Fibroblast of skin of back (primary cell): ENCODE measurements at regions not wholly inside any gene's neighbourhood (a gene's known extent, or its start where the extent isn't known, plus 50 kb on each side); places are given as distances from the start of the nearest gene placed in this dataset.
"Not testable (repeated sequence)": the region's sequence is repeated elsewhere in the genome, so short reads cannot be mapped to it uniquely, and the experiment has no call there.

Experiments
- DNase-seq: peaks from one replicate; pipeline ENCODE4 v3.0.0-alpha.2; 2013

DNA sequence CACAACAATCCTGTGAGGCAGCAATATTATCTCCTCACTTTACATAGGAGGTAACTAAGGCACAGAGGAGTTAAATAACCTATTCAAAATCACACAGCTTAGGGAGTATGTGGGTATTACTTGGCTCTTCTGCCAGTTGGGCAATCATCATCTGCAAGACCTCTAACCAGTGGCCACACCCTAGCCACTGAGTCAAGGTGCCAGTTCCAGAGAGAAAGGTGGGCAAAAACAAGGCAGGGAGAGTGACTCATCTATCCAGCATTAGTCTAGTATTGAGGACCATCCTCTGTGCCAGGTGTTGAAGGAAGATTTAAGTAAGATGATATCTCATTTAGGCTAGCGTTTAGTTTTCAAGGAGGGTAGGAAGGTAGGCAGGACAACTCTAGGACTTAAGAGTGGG is 113.9 kb upstream of the EOLA2 start:
- DNase-seq, result no peak

DNA sequence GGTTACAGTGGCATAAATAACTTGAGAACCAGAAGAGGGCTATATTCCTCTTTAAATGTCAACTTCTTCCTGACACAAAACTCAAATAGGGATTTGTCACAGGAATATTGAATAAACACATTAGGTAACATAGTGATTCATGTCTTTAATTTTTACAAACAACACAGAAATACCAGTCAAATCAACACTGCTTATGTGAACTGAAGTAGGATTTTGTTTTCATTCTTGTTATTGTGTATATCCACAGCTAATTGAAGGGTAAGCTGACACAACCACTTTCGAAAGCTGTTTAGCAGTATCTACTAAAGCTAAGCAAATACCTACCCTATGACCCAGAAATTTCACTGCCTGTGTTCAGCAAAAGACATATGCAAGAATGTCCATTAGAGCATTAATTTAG is 120.4 kb upstream of the EOLA2 start:
- DNase-seq, result no peak

DNA sequence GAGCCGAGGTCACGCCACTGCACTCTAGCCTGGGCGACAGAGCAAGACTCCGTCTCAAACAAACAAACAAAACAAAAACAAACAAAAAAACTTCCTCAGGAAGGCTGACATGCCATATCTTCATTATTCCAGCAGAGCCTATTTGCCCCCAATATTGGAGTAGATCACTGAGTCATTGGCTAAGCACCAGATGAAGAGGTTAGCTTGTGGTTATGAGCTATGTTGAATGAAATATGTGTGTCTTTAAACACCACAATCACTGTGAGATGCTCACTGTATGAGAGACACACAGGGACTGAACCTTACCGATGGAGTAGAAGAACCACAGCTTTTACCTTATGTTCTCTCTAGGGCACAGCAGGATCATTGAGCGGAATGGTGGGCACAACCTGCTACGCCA is 122.1 kb upstream of the EOLA2 start:
- DNase-seq, result peak; percentile 75

DNA sequence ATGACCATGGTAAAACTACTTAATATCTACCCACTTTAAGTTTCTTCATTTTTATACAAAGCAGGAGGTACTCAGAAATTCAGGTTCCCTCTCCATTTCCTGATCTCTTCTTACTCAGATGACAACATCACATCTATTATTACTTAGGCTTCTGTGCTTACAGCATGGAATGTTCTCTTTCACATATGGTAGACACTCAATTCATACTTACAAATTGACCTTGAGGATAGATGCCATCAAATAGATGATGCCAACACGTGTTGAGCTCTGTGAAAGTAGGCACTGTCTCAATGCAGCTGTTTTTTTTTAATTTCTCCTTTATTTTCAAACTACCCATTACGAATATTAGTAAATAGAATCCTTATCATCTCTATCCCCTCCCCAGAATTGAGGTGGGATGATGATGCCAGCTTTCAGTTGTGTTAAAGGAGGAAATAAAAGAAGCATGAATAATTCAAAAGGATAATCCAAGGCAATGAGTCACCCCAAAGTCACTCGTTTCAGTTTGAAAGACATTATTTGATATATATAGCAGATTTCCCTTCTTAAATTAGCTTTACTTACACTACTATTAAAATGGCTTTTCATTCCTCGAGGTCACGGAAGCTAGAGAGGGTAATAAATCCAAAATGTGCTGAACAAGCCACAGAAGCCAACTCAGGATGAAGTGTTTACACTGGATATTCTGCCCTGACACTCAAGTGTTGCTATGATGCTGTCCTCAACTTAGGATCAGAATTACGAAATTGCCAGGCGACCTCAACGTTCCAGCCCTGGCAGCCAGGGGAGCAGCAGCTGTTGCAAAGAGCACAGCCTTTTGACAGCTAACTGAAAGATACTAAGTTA is 124.2 kb upstream of the EOLA2 start:
- peak; percentile 86 for DNase-seq

DNA sequence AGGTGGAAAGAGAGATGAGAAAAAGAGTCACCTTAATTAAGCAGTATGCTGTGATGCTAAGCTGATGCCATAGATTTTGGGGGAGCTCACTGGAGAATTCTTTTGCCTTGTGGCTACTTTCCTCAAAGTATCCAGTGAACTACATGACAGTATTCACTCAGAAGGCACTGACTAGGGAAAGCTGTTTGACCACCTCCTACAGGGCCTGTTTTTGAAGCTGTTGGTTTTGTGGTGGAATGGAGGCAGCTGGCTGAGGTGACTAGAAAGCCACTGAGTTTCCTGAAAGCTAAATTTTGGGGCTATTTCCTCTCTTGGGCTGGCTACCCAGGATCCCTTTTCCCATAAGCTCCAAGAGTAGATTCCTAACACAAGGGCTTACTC is 124.8 kb upstream of the EOLA2 start:
- DNase-seq, result no peak

DNA sequence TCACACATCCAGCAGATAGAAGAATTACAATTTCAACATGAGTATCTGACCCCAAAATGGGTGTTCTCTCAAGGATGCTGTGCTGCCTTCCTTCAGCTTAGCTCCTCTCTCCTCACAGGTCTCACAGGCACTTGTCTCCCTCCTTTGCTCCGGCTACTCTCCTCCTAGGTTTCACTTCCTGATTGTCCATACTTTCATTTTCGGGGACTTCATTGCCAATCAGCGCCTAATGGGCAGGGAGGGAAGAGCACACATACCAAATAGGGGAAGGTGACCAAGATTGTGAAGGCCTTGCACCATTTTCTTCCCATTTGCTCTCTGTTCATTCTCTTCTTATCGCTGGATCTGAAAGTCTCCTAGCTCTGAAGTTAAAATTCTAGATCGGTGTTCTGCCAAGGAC is 125.4 kb upstream of the EOLA2 start:
- DNase-seq, result no peak

DNA sequence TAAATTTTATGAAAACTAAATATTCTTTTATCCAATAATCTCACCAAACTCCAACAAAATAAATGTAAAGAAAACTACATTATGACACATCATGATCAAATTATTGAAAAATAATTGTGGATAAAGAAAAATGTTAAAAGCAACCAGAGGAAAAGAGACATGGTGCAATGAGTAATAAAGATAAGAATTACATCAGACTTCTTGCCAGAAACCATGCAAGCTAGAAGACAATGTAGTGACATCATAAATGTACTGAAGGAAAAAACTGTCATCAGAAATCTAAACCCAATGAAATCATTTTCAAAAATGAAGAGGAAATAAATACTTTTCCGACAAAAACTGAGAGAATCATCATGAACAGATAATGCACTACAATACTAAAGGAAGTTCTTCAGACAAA is 135.9 kb upstream of the EOLA2 start:
- DNase-seq, result peak; percentile 77

DNA sequence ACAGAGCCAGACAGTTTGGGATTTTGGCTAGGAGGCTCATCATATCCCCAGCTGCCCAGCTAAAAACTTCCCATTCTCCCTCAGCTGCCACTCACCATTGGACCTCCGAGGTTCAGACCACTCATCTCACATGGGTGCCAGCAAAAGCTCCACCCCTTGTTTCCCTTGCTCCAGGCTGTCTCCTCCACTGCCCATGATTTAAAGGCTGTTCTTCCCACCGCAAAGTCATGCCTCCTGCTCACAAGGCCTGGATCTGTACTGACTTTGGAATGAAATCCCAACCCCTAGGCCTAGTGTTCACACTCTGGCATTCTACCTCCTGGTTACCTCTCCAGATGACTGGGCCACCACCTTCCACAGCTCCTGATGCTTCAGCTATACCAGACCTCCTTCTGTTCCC is 142.2 kb upstream of the EOLA2 start:
- DNase-seq, result no peak

DNA sequence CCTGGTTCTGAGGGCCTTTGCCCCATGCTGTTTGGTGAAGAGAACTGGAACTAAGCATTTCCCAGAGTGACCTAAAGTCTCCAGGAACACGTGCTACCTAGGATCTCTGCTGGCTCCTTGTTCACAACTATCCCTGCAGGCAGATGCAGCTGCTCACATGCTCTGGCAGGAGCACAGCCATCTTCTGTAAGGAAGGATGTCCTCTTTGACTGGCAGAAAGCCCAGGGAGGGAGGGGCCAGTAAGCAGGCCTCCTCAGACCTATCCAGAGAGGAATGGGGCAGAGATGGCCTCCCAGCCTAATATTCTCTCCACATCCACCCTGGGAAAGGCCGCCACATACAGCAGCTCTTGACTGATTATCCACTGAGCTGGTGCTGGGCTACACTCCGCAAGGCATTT is 142.8 kb upstream of the EOLA2 start:
- no peak for DNase-seq

DNA sequence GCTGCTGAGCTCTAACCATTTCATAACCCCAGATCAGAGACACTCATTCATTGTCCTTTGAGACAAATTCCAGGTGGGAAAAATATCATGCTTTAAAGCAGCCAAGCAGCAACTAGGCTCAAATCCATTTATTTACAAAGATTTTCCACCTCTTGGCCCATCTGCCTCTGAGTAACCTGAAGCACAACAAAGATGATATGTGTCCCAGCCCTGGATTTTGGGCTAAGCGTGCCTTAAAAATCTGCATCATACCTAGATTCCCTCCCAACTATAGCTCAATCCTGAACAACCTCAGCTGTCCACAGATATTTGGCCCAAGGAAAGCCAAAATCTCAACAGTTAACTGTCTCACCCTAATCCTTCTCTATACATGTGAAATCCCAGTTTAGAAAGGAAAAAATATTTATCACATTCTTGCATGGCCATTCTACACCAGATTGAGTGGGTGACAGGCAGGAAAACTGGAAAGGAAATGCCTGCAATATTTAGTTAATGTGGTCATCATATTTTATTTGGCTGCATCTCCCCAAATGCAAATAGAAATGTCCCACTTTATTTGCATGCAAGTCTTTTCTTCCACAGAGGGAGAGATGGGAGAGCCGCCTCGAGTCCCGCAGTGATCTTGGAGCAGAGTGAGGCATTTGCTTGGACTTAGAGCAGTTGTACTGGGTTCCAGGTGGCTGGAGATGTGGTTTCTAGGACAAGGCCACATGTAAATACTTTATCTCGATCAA is 146.4 kb upstream of the EOLA2 start:
- peak; percentile 92 for DNase-seq

DNA sequence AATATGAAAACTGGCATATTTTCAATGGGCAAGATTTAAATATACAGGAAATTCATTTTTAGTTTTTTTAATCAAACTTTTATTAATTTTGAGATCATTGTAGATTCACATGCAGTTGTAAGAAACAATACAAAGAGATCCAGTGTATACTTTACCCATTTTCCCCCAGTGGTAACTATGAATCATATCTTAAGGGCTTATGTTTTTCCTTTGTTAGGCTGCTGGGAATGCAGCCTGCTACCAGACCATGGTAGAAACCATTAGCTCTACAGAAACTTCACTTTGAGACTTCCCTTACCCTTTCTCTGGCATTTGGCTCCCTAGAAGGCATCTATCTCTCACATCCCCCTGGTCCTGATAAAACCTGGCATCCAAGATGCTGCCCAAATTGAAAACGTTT is 147.6 kb upstream of the EOLA2 start:
- DNase-seq, result peak; percentile 72

DNA sequence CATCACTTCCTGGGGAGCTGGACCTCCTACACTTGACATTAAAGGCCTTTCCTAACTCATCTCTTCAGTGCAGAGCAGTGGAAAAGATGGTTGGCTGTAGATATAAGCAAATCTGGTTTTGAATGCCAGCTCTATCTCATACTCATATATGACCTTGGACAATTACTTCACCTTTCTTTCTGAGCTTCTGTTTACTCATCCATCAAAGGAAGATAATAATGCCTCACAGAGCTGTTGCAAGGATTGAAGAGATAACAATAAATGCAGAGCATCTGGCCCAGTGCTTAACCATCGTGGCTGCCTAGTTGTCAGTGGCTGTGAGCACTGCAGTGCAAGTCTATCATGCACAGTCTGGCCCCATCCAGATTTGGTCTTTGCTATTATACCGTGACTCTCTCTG is 148.1 kb upstream of the EOLA2 start:
- no peak for DNase-seq

DNA sequence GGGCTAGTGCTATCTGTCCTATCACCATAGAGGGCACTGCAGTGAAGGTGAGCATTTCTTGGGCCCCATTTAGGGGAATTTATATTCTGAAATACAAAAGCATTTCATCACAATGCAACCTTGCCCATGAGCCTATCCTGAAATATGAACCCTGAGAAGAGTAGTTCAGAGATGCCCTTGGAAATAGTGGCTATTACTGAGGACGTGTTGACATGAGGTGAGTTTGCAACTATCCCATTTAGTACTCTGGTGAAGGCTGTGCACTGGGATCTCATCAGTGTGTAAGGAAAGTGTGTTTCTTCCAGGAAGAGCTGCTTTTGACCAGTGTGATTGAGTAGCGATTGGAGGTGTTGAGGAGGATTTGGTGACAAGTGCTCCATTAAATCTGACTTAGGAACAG is 149.3 kb upstream of the EOLA2 start:
- no peak for DNase-seq

DNA sequence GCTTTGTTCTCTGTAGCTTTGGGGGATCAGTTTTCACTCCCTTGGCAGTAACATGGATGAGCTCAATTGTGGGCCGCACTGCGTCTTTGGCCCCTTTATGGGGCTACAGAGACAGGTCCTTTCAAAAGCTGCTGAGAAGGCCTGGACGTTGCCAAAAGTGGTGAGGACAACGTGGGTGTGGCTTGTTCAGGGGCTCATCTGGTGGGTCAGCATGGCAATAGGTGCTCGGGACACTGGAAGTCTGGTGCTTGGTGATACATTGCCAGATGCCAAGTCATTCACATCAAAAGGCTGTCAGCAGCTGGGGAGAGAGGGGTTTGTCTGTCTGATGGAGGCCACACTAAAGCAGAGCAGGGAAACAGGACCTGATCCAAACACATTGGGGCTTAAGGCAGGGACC is 149.8 kb upstream of the EOLA2 start:
- DNase-seq, result no peak

DNA sequence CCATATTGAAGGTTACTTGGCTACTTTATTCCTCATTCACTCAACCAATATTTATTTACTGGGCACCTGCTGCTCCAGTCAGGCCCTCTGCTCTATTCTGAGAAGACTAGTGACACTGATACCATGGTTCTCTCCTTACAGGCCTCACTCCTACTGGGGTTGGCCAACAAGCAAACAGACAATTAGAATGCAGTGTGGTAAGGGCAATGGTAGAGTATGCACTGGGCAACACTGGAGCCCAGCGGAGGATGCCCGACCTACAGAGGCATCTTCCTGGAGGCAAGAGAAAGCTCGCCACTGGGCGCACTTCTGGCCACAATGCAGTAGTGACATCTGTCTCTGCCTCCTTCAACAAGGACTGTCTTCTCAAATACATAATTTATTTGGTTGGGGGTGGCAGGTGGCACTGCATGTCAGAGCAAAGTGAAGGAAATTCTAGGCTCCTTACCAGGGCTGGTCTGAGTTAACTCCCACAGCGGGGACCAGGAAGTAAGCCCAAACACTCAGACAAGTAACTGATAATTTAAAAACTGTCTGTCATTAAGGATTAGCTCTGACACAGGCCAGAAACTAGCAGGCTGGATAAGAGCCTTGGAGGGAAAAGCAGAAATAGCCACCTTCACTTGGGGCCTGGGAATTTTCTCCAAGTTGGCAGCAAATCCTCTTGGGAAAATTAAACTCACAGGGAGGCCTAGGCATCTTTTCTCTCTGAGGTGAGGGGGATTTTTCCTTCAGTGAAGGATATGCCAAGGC is 150.7 kb upstream of the EOLA2 start:
- no peak for DNase-seq

DNA sequence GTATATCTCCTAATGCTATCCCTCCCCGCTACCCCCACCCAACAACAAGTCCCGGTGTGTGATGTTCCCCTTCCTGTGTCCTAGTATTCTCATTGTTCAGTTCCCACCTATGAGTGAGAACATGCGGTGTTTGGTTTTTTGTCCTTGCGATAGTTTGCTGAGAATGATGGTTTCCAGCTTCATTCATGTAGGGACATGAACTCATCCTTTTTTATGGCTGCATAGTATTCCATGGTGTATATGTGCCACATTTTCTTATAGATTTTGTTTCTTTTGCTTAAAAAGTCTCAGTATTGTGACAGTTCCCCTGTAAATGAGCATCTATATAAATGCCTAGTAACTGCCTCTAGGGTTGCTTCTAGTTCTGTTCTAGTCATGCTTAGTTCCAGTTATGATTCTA is 153.0 kb upstream of the EOLA2 start:
- DNase-seq, result not testable (repeated sequence)

DNA sequence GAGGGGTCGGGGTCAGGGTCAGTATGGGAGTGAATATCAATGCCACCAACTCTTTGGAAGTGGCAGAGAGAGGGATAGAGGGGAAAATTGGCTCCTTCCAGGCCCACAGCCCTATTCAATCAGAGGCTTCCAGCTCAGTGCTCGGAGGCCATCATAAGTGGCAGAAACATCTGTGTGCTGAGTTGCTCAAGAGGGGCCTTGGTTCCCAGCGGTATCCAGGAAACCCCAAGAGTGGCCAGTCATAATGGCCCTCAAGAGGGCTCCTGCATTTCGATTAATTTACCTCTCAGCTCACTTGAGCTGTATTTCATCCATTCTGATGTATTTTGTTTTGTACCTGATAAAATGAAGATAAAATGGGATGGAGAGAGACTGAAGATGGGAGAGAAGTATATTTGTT is 154.3 kb upstream of the EOLA2 start:
- no peak for DNase-seq

DNA sequence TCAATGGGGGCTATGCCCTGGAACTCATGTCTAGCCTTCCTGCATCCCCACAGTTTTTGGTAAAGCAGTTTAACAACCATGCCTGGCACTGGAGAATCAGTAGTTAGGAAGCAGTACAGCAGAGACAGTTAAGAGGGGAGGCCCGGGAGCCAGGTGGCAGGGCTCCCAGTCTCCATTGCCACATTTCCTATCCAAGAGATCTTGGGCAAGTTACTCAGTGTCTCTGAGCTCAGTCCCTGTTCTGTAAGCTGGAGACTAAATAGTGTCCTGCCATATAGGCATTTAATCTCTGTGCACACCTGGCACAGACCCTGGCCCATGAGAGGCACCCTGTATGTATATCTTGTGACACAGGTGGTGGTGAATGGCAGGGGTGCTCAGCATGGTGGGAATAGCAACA is 156.1 kb upstream of the EOLA2 start:
- no peak for DNase-seq

DNA sequence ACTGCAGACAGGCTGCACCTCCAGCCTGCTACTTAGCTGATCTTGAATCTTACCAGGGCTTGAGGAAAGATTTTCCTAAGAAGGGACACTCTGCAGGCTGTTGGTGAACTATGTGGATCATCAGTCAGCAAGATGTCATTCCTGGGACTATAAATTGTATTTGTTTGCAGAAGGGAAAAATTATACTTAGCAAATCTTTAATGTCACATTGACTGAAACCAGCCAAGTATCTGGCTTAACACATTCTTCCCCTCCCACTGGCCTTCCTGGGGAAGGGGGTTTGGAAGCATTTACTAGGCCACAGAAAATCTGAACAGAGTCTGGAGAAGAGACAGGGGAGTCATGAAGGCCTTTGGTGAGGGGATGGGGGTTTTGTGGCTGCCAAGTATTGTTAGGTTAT is 156.7 kb upstream of the EOLA2 start:
- DNase-seq, result peak; percentile 50

DNA sequence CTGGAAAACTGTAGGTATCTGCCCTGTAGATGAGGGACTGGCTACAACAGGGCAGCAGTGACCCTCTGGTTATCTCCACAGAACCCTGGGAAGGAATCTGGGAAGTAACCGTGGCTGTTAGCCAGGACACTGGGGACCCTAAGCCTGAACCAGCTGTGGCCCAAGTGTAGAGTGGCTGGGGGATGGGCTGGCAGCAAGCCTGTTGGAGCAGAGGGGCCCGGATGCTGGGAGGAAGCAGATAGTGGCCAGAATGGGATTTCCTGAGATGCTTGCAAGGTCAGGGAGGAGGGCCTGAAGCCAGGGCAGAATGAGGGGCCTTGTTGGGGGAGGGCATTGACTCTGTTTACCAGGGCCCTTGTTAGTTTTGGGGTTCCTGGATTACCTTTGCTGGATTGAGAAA is 161.0 kb upstream of the EOLA2 start:
- no peak for DNase-seq

DNA sequence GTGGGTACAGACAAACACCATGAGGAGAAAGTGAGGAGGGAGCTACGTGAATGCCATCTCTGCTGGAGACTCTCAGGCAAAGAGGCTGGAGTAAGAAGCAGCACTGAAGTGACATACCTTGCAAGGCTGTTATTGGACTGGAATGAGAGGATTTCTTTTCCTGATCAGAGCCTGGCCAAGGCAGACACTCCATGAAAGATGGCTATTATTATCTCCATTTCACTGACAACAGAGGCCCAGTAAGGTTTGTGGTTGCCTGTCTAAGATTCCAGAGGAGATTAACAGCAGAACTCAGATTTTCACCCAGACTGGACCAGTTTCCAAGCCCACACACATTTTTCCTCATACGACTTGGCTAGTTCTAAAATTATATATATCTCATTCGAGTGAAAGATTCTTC is 162.0 kb upstream of the EOLA2 start:
- DNase-seq, result peak; percentile 45

DNA sequence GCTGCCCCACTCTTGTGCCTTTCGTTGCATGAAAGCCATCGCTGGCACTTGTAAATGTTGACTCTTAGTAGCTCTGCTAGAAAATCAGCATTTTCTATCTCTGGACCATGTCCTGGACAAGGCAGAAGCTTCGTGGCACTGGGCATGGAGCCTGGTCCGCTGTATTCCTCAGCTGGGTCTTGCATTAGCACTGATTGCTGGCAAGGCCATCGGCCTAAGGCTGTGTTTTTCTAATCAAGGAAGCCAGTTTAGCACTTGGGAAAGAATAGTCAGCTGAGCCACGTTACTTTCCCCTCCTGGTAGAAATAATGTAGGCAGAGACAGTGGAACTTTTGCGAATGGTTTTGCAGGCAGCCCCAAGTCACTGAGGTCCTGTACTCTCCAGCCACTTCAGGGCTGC is 180.2 kb upstream of the EOLA2 start:
- DNase-seq, result no peak

DNA sequence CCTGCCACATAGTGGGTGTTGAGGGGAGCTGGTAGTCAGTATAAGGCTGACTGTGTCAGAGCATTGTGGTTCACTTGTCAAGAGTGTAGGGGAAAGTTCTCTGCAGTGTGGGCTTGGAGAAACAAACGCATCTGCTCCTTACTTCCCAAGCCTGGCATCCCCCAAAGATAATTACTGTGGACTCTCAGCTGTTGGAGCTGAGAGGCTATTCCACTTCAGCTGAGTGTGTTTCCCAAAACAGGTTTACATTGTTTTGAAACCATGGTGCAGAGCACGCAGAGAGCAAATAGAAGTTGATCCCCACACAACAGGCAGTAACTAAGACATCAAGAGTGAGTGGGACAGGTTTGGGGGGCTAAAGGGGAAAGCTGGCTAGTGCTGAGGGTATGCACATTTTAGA is 181.0 kb upstream of the EOLA2 start:
- DNase-seq, result no peak

DNA sequence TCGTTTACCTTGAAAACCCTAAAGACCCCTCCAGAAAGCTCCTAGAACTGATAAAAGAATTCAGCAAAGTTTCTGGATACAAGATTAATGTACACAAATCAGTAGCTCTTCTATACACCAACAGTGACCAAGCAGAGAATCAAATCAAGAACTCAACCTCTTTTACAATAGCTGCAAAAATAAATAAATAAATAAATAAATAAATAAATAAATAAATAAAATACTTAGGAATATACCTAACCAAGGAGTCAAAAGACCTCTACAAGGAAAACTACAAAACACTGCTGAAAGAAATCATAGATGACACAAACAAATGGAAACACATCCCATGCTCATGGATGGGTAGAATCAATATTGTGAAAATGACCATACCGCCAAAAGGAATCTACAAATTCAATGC is 186.8 kb upstream of the EOLA2 start:
- DNase-seq, result not testable (repeated sequence)
